GM23338 (cell line): ENCODE measurements at regions not wholly inside any gene's neighbourhood (a gene's known extent, or its start where the extent isn't known, plus 50 kb on each side); places are given as distances from the start of the nearest gene placed in this dataset.

ENCODE experiments used
- CREB1 ChIP-seq: fragments of 250-450 bp; sonication (Bioruptor Pico); IDR thresholded peaks from 2 replicates; pipeline ENCODE4 v1.5.0; 2020; ENCODE audit warnings: low read depth, mild to moderate bottlenecking, moderate library complexity
- EZH2 ChIP-seq: fragments of 200-600 bp; sonication (generic); IDR thresholded peaks from one replicate; pipeline ENCODE4 v1.8.0; 2017; ENCODE audit warnings: antibody characterized with exemption, mild to moderate bottlenecking, low read depth; ENCODE audit not compliant: unreplicated experiment
- EZH2phosphoT487 ChIP-seq: fragments of 200-600 bp; sonication (generic); IDR thresholded peaks from one replicate; pipeline ENCODE4 v1.8.1; 2018; ENCODE audit warnings: antibody characterized with exemption; ENCODE audit not compliant: unreplicated experiment
- JUNB ChIP-seq: IDR thresholded peaks from one replicate; pipeline ENCODE4 v1.6.1; 2016; ENCODE audit warnings: antibody characterized with exemption; ENCODE audit not compliant: unreplicated experiment
- POLR2AphosphoS5 ChIP-seq: IDR thresholded peaks from 2 replicates; pipeline ENCODE4 v1.6.1; 2016; ENCODE audit warnings: antibody characterized with exemption, low read depth
- ZNF114 ChIP-seq: fragments of 250-450 bp; sonication (Bioruptor Pico); IDR thresholded peaks from 2 replicates; pipeline ENCODE4 v1.5.0; 2020; ENCODE audit warnings: mild to moderate bottlenecking, moderate library complexity
- ZNF331 ChIP-seq: fragments of 250-450 bp; sonication (Bioruptor Pico); IDR thresholded peaks from 2 replicates; pipeline ENCODE4 v1.5.0; 2020; ENCODE audit warnings: low read depth, mild to moderate bottlenecking, moderate library complexity
- TF ChIP-seq, protein P1 (sequence below), 2 experiments: fragments of 200-600 bp in 1 of 2; sonication (generic) in 1 of 2; conservative IDR thresholded peaks; 2 replicates each; pipeline versions ENCODE4 v1.5.1 to v1.6.1; 2016 to 2017; ENCODE audit warnings: antibody characterized with exemption in 2 of 2, low read depth in 2 of 2, mild to moderate bottlenecking in 2 of 2, moderate library complexity in 1 of 2
- TF ChIP-seq, protein P2 (sequence below): IDR thresholded peaks from 2 replicates; pipeline ENCODE4 v1.6.1; 2016; ENCODE audit warnings: antibody characterized with exemption

DNA sequence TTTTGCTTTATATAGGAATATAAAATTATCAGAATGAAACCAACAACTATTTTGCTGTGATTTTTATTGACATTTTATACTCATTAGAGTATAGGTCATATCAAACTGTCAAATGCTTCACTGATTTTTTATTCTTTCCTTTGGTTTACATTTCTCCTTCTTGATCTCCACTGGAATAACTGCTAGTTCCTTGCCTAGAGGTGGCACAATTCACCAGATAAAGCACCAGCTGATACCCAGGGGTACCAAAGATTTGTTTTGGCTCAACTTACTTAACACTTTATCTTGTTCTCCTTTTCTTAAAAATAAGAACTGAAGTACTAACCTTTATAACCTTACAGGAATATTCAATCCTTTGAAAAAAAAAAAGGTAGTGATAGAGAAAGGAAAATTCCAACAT lies 725.1 kb upstream of the CHORDC1 start:
- TF ChIP-seq, protein P1, sequence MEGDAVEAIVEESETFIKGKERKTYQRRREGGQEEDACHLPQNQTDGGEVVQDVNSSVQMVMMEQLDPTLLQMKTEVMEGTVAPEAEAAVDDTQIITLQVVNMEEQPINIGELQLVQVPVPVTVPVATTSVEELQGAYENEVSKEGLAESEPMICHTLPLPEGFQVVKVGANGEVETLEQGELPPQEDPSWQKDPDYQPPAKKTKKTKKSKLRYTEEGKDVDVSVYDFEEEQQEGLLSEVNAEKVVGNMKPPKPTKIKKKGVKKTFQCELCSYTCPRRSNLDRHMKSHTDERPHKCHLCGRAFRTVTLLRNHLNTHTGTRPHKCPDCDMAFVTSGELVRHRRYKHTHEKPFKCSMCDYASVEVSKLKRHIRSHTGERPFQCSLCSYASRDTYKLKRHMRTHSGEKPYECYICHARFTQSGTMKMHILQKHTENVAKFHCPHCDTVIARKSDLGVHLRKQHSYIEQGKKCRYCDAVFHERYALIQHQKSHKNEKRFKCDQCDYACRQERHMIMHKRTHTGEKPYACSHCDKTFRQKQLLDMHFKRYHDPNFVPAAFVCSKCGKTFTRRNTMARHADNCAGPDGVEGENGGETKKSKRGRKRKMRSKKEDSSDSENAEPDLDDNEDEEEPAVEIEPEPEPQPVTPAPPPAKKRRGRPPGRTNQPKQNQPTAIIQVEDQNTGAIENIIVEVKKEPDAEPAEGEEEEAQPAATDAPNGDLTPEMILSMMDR (conservative IDR thresholded peaks at IDR 0.05; ENCODE audit: low read depth in 2 of 2) = peak in 1 of 2 experiments; percentile 46; a peak in 2 of 4 replicates
- TF ChIP-seq CREB1 (CRISPR knock-in tag) (no peak), POLR2AphosphoS5 (no peak), EZH2 (no peak), EZH2phosphoT487 (no peak), JUNB (no peak), ZNF114 (CRISPR knock-in tag) (no peak), ZNF331 (CRISPR knock-in tag) (no peak)
- TF ChIP-seq, protein P2, sequence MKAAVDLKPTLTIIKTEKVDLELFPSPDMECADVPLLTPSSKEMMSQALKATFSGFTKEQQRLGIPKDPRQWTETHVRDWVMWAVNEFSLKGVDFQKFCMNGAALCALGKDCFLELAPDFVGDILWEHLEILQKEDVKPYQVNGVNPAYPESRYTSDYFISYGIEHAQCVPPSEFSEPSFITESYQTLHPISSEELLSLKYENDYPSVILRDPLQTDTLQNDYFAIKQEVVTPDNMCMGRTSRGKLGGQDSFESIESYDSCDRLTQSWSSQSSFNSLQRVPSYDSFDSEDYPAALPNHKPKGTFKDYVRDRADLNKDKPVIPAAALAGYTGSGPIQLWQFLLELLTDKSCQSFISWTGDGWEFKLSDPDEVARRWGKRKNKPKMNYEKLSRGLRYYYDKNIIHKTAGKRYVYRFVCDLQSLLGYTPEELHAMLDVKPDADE = no peak
